ENCODE measurements at regions not wholly inside any gene's neighbourhood (a gene's known extent, or its start where the extent isn't known, plus 50 kb on each side); places are given as distances from the start of the nearest gene placed in this dataset.

GRCh38 chr18:56296381-56296780, 342.0 kb downstream of the TXNL1 start:
- Mint-ChIP-seq H3K27ac (ENCODE audit: unreplicated experiment) (no peak overlapping the region), H3K4me1 (ENCODE audit: low read depth, unreplicated experiment) (no peaks in the 10 kb centered on the region)
- CTCF ChIA-PET: no interaction called here

DNA sequence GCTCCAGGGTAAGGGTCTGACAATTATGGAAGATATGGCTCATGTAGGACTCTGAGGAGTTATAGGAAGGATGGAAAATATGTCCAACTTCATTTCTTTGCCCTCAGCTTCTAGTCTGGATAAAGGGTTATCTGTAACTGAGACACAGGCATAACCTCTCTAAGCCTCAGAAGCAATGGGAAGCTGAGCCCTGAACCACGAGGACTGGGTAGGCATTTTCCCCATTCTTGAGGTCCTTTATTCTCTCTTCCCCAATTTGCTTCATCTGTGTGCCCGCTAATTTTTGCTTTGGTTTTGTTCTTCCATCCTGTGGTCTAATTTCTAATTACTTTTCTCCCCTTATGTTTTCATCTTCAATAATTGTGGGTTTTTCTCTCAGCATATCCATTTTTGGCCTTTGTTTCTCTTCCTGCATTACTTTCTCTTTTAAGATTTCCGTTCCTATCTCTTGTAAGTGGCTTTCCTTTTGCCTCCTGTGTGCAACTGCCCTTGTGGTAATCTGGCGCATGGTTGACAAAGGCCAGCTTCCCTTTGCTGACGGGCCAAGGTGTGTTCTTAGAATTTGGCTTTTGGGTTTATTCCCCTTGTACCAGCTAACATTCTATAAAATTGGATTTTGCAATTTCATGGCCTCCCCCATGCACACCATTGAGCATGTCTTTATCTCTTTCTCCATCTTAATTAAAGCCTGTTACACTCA, 343.8 kb downstream of the TXNL1 start:
- CTCF ChIA-PET: no interaction called here
- H3K9me3 ChIP-seq: no peaks in the 10 kb centered on the region
- no TSS peak for BruUV-seq (replicated peaks)
- POLR2A ChIA-PET: no interaction called here
- Mint-ChIP-seq H3K9me3 (ENCODE audit: unreplicated experiment) (no peaks in the 10 kb centered on the region), H3K27me3 (ENCODE audit: insufficient read depth, unreplicated experiment) (peaks cover 7% of the 10 kb centered on the region), H3K4me3 (ENCODE audit: unreplicated experiment) (no peak overlapping the region), H3K4me1 (ENCODE audit: low read depth, unreplicated experiment) (no peaks in the 10 kb centered on the region), H3K27ac (ENCODE audit: unreplicated experiment) (no peak overlapping the region), H3K36me3 (ENCODE audit: insufficient read depth, unreplicated experiment) (no peaks in the 10 kb centered on the region)
- H3K36me3 ChIP-seq (ENCODE audit: control insufficient read depth, insufficient read depth, low read length): no peaks in the 10 kb centered on the region
- DNase-seq: no peak
- no peak overlapping the region for H3K4me3 ChIP-seq (ENCODE audit: low read depth, low read length)
- H3K27me3 ChIP-seq (replicated peaks; ENCODE audit: control insufficient read depth, insufficient read depth, low read length): no peaks in the 10 kb centered on the region
- H3K4me1 ChIP-seq: no peaks in the 10 kb centered on the region
- TF ChIP-seq CTCF (IDR thresholded peaks at IDR 0.05; ENCODE audit: insufficient read depth in 1 of 2, low read depth in 1 of 2, low read length in 1 of 2, severe bottlenecking in 1 of 2, unreplicated experiment in 1 of 2): no peak
- intact Hi-C loops (cut with micrococcal nuclease; ENCODE audit: unreplicated experiment): no loop called here

More at GRCh38 chr18:56296381-56296780, 342.0 kb downstream of the TXNL1 start:
- Histone ChIP-seq H3K36me3 (ENCODE audit: control insufficient read depth, insufficient read depth, low read length) (no peaks in the 10 kb centered on the region), H3K27me3 (replicated peaks; ENCODE audit: control insufficient read depth, insufficient read depth, low read length) (no peaks in the 10 kb centered on the region), H3K9me3 (no peaks in the 10 kb centered on the region), H3K4me1 (no peaks in the 10 kb centered on the region), H3K4me3 (ENCODE audit: low read depth, low read length) (no peak overlapping the region)
- Mint-ChIP-seq H3K9me3 (ENCODE audit: unreplicated experiment) (no peaks in the 10 kb centered on the region), H3K4me3 (ENCODE audit: unreplicated experiment) (no peak overlapping the region), H3K27me3 (ENCODE audit: insufficient read depth, unreplicated experiment) (peaks cover 7% of the 10 kb centered on the region), H3K36me3 (ENCODE audit: insufficient read depth, unreplicated experiment) (no peaks in the 10 kb centered on the region)
- no peak for TF ChIP-seq CTCF (IDR thresholded peaks at IDR 0.05; ENCODE audit: insufficient read depth in 1 of 2, low read depth in 1 of 2, low read length in 1 of 2, severe bottlenecking in 1 of 2, unreplicated experiment in 1 of 2)
- DNase-seq: no peak
- no TSS peak for BruUV-seq (replicated peaks)
- intact Hi-C loops (cut with micrococcal nuclease; ENCODE audit: unreplicated experiment): no loop called here
- POLR2A ChIA-PET: no interaction called here

DNA sequence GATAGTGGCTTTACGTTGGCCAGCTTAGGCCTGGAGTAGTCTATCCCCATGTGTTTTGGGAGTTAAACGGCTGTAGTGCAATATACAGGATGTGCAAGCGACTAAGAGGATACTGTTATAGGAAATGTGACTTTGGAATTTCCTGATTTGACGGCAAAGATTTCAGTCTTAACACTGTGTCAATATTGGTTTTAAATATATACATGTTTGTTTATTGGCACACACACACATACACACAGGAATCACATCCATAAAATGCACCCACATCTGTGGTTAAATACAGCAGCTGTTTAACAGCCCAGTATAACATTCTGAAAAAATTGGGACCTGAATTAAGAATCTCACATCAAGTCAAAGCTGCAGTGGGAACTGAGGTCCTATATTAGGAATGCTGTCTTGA, 347.1 kb downstream of the TXNL1 start:
- no TSS peak for BruUV-seq (replicated peaks)
- TF ChIP-seq CTCF (IDR thresholded peaks at IDR 0.05; ENCODE audit: insufficient read depth in 1 of 2, low read depth in 1 of 2, low read length in 1 of 2, severe bottlenecking in 1 of 2, unreplicated experiment in 1 of 2): no peak
- Histone ChIP-seq H3K36me3 (ENCODE audit: control insufficient read depth, insufficient read depth, low read length) (no peaks in the 10 kb centered on the region), H3K4me3 (ENCODE audit: low read depth, low read length) (no peak overlapping the region), H3K27me3 (replicated peaks; ENCODE audit: control insufficient read depth, insufficient read depth, low read length) (no peaks in the 10 kb centered on the region; the same call in 1 of the 2 replicates), H3K9me3 (no peaks in the 10 kb centered on the region), H3K4me1 (no peaks in the 10 kb centered on the region)
- Mint-ChIP-seq H3K36me3 (ENCODE audit: insufficient read depth, unreplicated experiment) (no peaks in the 10 kb centered on the region), H3K27ac (ENCODE audit: unreplicated experiment) (no peak overlapping the region), H3K4me3 (ENCODE audit: unreplicated experiment) (no peak overlapping the region), H3K4me1 (ENCODE audit: low read depth, unreplicated experiment) (no peaks in the 10 kb centered on the region), H3K9me3 (ENCODE audit: unreplicated experiment) (no peaks in the 10 kb centered on the region), H3K27me3 (ENCODE audit: insufficient read depth, unreplicated experiment) (peaks cover 13% of the 10 kb centered on the region)
- CTCF ChIA-PET: no interaction called here
- intact Hi-C loops (cut with micrococcal nuclease; ENCODE audit: unreplicated experiment): no loop called here
- POLR2A ChIA-PET: no interaction called here
- DNase-seq: no peak

Measured in Caco-2 (cell line).